ENCODE measurements at regions not wholly inside any gene's neighbourhood (a gene's known extent, or its start where the extent isn't known, plus 50 kb on each side); places are given as distances from the start of the nearest gene placed in this dataset.

DNA sequence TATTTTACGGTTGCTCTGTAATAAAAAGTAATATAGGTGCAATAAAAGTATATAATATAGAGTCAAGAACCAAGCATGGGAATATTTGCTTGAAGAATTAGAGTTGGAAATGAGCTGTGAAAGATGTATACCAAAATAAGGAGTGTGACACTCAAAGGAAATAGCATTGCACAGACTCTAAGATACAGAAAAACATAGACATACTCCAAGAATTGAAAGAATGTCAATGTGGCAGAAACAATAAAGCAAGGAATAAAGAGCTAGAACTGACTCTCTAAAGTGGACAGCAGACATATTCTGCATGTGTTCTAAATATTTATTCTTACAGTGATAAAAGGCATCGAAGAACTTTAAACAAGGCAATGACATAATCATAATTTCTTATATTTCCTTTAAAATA is 561.1 kb upstream of the SETBP1 start:
- no peaks in the 10 kb centered on the region for H3K4me1 ChIP-seq
- H3K27me3 ChIP-seq = no peaks in the 10 kb centered on the region
- no peaks in the 10 kb centered on the region for H3K9me3 ChIP-seq
- intact Hi-C loops (cut with DNase I; ENCODE audit: low total_unique reads) = no loop called here
- no peaks in the 10 kb centered on the region for H3K36me3 ChIP-seq
- no peak overlapping the region for H3K27ac ChIP-seq
- DNase-seq = no peak
- no peak overlapping the region for H3K4me3 ChIP-seq
- TF ChIP-seq POLR2AphosphoS5 (IDR thresholded peaks at IDR 0.05) (no peak), EP300 (IDR thresholded peaks at IDR 0.05) (no peak), POLR2A (IDR thresholded peaks at IDR 0.05) (no peak)
- TF ChIP-seq, protein P1, sequence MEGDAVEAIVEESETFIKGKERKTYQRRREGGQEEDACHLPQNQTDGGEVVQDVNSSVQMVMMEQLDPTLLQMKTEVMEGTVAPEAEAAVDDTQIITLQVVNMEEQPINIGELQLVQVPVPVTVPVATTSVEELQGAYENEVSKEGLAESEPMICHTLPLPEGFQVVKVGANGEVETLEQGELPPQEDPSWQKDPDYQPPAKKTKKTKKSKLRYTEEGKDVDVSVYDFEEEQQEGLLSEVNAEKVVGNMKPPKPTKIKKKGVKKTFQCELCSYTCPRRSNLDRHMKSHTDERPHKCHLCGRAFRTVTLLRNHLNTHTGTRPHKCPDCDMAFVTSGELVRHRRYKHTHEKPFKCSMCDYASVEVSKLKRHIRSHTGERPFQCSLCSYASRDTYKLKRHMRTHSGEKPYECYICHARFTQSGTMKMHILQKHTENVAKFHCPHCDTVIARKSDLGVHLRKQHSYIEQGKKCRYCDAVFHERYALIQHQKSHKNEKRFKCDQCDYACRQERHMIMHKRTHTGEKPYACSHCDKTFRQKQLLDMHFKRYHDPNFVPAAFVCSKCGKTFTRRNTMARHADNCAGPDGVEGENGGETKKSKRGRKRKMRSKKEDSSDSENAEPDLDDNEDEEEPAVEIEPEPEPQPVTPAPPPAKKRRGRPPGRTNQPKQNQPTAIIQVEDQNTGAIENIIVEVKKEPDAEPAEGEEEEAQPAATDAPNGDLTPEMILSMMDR (IDR thresholded peaks at IDR 0.05) = no peak
- WGBS, 5 donors = 68 to 90% (median 80%) methylated on average over 2 of the region's 2 CpGs

DNA sequence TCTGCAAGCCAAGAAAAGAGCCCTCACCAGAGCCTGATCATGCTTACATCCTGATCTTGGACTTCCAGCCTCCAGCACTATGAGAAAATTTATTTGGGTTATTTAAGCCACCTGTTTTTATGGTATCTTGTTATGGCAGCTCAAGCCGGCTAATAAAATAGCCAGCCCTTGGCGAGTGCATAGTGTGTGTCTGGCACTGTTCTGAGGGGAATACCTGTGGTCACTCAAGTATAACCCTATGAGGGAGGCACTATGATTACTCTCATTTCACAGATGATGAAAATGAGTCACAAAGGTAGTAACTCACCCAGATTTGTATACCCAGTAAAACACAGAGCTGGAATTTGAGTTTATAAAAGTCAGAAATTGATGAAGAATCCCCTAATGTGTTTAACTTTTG is 556.9 kb upstream of the SETBP1 start:
- 77 to 92% (median 84%) methylated on average over 2 of the region's 2 CpGs for WGBS, 5 donors
- Histone ChIP-seq H3K9me3 (no peaks in the 10 kb centered on the region), H3K27ac (no peak overlapping the region), H3K27me3 (no peaks in the 10 kb centered on the region), H3K4me1 (no peaks in the 10 kb centered on the region), H3K36me3 (no peaks in the 10 kb centered on the region), H3K4me3 (no peak overlapping the region)
- intact Hi-C loops (cut with DNase I; ENCODE audit: low total_unique reads) = no loop called here
- no peak for DNase-seq
- TF ChIP-seq POLR2AphosphoS5 (IDR thresholded peaks at IDR 0.05) (no peak), EP300 (IDR thresholded peaks at IDR 0.05) (no peak), POLR2A (IDR thresholded peaks at IDR 0.05) (no peak)
- TF ChIP-seq, protein P1 (IDR thresholded peaks at IDR 0.05) = no peak

DNA sequence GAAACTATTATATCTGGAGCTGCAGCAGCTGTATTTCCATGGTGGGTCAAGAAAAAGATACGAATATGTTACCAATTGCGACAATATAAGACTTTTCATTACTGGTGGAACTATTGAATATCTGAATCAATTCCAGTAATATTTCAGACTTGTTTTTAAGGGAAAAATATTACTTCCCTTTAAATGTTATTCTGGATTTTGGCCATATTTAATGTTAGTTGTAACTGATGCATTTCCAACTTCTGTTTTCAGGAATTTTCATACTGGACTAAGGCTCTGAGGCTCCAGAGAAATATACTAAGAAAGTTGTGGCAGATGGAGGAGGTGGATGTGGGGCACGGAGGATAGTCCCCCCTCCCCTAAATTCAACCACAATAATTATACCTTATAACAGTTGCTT is 555.2 kb upstream of the SETBP1 start:
- DNase-seq = no peak
- Histone ChIP-seq H3K9me3 (no peaks in the 10 kb centered on the region), H3K4me1 (no peaks in the 10 kb centered on the region), H3K4me3 (no peak overlapping the region), H3K36me3 (no peaks in the 10 kb centered on the region), H3K27me3 (no peaks in the 10 kb centered on the region), H3K27ac (no peak overlapping the region)
- TF ChIP-seq EP300 (IDR thresholded peaks at IDR 0.05) (no peak), POLR2A (IDR thresholded peaks at IDR 0.05) (no peak)
- TF ChIP-seq, protein P1 (IDR thresholded peaks at IDR 0.05) = no peak
- WGBS, 5 donors = 85 to 95% (median 91%) methylated on average over 3 of the region's 3 CpGs
- intact Hi-C loops (cut with DNase I; ENCODE audit: low total_unique reads) = no loop called here

DNA sequence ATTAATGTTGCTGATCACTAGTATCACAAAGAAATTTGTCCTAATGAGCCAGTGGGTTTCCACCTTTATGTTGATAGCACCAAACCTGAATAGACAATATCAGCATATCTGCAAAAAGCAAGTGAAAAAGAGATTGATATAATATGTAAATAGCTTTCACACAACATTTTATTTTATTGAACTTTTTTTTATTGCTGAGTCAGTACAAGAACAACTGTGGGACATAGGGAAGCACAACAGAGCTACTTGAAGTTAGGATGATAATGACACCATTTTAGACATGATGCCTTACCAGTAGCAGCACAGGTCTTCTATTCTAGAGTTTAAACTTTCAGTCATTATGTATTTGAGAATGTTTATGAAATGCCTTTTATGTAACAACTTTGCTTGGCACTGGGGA is 554.1 kb upstream of the SETBP1 start:
- H3K27ac ChIP-seq = no peak overlapping the region
- no peak for DNase-seq
- TF ChIP-seq, protein P1 (IDR thresholded peaks at IDR 0.05) = no peak
- TF ChIP-seq POLR2AphosphoS5 (IDR thresholded peaks at IDR 0.05) (no peak), POLR2A (IDR thresholded peaks at IDR 0.05) (no peak), EP300 (IDR thresholded peaks at IDR 0.05) (no peak)
- H3K36me3 ChIP-seq = no peaks in the 10 kb centered on the region
- H3K4me3 ChIP-seq = no peak overlapping the region
- no peaks in the 10 kb centered on the region for H3K4me1 ChIP-seq
- no peaks in the 10 kb centered on the region for H3K9me3 ChIP-seq
- intact Hi-C loops (cut with DNase I; ENCODE audit: low total_unique reads) = no loop called here
- no peaks in the 10 kb centered on the region for H3K27me3 ChIP-seq

DNA sequence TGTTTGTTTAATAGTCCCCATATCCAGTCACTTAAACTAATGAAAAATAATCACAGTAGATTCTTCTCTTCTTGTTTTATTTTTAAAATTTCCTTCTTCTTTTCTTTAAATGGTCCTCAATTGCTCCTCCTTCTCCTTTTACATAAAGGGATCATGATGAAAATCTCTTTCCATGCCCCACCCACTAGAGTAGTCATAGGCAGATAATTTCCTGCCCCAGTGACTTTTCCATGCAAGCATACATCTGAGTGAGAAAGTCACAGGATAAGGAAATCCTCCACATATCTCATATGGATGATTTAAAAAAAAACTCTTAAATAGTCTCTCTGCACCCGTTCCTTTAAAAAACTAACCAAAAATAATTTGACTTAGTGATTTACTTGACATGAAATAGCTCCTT is 552.3 kb upstream of the SETBP1 start:
- Histone ChIP-seq H3K9me3 (no peaks in the 10 kb centered on the region), H3K27ac (no peak overlapping the region), H3K4me3 (no peak overlapping the region), H3K36me3 (no peaks in the 10 kb centered on the region), H3K4me1 (no peaks in the 10 kb centered on the region), H3K27me3 (no peaks in the 10 kb centered on the region)
- TF ChIP-seq POLR2A (IDR thresholded peaks at IDR 0.05) (no peak), EP300 (IDR thresholded peaks at IDR 0.05) (no peak), POLR2AphosphoS5 (IDR thresholded peaks at IDR 0.05) (no peak)
- TF ChIP-seq, protein P1 (IDR thresholded peaks at IDR 0.05) = no peak
- DNase-seq = no peak
- intact Hi-C loops (cut with DNase I; ENCODE audit: low total_unique reads) = no loop called here
- WGBS, 5 donors = 76 to 82% (median 76%) methylated on average over 1 of the region's 1 CpG
